ENCODE measurements at regions not wholly inside any gene's neighbourhood (a gene's known extent, or its start where the extent isn't known, plus 50 kb on each side); places are given as distances from the start of the nearest gene placed in this dataset.
"Not testable (repeated sequence)": the region's sequence is repeated elsewhere in the genome, so short reads cannot be mapped to it uniquely, and the experiment has no call there.

DNA sequence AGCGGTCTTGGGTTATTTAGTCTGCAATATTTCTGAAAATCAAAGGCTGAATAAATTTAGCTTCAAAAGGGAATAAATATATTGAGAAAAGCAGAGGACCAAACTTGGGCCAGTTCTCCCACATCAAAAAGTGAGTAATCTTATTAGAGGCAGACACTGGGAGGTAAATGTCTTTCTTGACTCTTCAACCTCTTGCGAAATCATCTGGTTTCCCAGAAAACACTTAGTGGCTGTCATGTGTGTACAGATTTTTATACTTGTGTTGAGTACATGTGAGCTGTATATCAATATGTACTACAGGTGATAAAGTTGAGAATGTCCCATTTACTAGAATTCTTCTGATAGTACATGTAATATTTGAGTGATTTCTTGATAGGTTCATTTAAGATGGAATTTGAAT, 454.9 kb downstream of the PRR16 start:
- DNase-seq (ENCODE audit: low read depth): no peak

DNA sequence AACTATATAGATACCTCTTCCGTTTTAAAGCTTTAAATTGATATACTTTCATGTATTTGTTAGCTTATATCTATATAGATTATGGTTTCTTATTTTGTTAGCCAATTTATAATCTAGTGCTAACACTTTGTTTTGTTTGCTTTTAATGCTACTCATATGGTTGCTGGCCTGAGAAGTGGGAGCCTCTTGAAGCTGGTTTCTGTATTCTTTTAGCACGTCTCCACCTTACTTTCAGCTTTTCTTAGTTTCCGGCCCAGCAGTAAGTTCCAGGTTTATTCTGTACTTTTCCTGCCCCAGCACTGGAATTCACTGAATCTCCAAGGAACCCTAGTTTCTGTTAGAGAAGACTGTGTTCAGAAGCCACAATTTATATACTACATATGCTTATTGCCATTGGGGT, 458.9 kb downstream of the PRR16 start:
- no peak for DNase-seq (ENCODE audit: low read depth)

DNA sequence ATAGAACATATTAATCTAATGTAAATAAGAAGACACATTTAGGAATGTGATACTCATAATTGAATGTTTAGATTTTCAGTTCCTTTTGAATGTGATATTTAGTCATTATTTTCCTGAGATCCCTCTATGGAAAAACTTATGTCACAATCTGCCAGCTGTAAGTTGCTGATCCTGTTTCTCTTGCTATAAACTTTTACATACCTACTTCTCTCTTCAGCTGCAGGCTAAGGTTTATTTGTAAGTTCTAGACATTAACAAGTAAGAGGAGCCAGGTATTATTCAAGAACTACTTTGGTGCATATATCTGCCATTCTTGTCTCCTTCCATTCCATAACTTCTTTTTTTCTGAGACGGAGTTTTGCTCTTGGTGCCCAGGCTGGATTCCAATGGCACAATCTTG, 462.4 kb downstream of the PRR16 start:
- DNase-seq (ENCODE audit: low read depth): no peak

DNA sequence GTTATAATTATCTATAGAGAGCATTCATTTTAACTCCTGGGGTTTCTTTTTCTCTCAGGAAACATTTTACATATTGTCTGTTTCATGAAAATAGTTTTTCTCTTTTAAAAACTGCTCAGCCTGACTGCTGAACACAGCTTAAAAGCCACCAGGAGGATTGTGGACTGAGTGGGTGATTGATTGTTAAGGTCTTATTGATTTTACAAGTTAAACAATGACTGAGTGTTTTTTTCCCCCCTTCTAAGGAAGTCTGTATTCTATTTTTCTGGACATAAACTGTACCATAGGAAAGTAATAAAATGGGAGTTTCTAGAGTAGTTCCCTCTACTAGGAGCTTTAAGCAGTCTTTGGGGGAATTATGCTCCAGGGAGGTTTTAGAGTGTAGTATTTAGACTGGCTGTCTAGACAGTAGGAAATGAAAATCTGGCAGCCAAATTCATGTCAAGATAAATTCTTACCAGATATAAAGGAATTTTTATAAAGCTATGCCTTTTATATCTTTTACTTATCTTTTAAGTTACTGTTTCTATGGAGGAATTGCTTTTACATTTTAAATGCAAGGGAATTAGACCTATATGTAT, 463.9 kb downstream of the PRR16 start:
- DNase-seq (ENCODE audit: low read depth): no peak

DNA sequence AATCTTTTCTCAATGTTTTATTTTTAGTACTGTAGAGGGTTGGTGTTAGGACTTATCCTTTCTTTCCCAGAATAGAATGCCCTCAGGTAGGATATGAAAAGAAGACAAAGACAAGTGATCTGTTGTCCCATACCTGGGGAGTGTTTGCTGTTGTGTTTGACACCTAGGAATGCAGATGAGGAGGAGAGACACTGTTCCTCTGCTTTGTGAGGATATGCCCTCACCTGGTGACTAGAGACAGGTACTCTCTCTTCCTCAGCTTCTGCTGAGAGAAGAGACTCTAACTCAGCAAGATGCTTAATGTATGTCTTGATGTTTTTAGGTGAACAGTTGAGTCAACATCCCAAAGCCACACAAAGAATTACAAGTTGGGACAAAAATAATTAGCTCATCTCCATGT, 468.4 kb downstream of the PRR16 start:
- no peak for DNase-seq (ENCODE audit: low read depth)

DNA sequence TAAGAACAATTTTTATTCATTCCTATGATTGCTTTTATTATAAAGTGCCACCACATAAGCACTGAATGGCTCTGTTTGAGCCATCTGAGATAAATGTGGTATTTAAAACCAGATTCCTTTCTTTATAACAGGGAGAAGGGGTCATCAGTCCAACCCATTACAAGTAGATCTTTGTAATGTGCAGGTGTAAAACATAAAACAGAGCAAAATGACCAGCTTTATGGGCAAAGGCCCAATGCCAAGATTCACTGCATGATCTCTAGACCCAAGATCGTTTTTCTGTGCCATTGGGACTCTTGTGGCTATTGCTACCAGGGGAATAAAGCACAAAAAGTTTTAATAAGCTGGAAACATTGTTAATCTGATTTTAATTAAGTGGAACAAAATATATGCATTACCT, 469.9 kb downstream of the PRR16 start:
- DNase-seq (ENCODE audit: low read depth): no peak

DNA sequence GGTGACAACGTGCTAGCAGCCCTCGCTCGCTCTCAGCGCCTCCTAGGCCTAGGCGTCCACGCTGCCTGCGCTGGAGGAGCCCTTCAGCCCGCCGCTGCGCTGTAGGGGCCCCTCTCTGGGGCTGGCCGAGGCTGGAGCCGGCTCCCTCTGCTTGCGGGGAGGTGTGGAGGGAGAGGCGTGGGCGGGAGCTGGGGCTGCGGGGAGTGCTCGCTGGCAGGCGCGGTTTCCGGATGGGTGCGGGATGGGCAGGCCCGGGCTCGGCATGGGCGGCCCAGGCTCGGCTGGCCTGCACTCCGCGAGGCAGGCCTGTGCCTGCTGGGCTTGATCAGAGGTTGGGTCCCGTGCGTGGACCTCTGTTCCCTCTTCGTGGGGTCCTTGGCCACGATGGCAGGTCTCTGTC, 472.6 kb downstream of the PRR16 start:
- DNase-seq (ENCODE audit: low read depth): no peak

DNA sequence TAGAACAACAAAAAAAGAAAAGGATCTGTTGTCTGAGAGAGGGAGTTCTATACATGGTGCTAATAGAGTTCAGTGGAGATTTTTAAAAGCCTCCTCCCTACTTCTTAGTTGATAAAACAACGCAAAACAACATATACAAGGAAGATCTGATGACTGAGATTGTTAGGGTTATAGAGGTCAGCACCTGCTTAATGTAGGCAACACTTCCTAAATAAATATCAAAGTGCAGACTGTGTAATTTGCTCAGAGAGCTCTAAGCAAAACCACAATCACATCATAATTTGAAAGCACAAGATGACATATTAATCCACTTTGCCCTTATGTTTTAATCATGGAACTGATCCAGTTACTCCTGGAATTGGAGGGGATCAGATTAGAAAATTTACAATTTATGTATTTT, 474.5 kb downstream of the PRR16 start:
- DNase-seq (ENCODE audit: low read depth): no peak

DNA sequence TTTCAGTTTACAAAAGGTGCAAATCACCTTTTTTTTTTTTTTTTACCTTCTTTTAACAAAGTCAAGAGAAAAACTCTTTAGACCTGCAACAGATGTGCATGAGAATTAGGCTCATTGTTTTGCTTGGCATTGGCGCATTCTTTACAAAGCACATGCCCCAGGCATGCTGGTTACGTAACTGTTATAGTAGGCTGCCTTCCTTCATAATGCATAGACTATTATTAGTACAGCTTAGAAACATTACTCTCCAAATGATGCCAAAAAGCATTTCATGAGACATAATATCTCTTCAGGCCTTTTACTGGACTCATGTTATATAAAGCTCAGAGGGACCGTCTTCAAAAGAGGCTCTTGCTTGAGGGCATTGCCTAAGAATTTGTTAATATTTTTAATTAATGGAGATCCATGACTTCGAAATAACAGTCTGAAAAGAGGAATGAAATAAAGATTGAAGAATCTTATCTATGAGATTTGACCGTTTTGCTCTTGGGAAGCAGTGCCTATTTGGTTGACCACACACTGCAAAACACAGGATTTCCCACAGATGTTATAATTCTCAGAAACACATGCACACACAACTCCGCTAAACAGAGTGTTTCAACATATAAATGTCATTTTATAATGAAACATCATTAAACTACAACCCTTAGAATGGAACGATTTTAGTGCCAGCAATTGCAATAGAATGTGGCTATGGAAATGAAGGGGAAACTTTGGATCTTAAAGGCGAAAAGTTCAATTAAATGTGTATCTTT, 478.7 kb downstream of the PRR16 start:
- no peak for DNase-seq (ENCODE audit: low read depth)

DNA sequence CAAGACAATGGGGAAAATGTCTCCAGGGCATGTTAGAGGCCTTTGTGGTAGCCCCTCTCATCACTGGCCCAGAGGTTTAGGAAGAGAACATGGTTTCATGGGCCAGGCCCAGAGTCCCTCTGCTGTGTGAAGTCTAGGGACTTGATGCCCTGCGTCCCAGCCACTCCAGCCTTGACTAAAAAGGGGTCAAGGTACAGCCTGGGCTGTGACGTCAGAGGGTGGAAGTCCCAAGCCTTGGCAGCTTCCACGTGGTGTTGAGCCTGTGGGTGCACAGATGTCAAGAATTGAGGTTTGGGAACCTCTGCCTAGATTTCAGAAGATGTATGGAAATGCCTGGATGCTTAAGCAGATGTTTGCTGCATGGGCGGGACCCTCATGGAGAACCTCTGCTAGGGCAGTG, 485.5 kb downstream of the PRR16 start:
- not testable (repeated sequence) for DNase-seq (ENCODE audit: low read depth)

DNA sequence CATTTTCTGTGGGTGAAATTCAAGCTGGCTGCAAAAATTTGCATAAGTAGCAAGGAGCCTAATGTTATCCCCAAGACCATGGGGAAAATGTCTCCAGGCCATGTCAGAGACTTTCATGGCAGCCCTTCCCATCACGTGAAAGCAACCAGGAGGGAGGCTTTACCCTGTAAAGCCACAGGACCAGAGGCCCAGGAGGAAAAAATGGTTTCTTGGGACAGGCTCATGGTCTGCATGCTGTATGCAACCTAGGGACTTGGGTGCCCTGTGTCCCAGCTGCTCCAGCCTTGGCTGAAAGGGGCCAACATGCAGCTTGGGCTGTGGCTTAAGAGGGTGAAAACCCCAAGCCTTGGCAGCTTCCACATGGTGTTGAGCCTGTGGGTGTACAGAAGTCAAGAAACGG, 489.3 kb downstream of the PRR16 start:
- DNase-seq (ENCODE audit: low read depth): not testable (repeated sequence)

DNA sequence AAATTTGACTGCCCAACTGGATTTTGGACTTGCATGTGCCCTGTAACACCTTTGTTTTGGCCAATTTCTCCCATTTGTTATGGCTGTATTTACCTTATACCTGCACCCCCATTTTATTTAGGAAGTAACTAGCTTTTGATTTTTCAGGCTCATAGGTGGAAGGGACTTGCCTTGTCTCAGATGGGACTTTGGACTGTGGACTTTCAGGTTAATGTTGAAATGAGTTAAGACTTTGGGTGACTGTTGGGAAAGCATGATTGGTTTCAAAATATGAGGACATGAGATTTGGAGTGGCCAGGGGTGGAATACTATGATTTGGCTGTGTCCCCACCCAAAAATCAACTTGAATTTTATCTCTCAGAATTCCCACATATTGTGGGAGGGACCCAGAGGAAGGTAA, 490.2 kb downstream of the PRR16 start:
- no peak for DNase-seq (ENCODE audit: low read depth)

DNA sequence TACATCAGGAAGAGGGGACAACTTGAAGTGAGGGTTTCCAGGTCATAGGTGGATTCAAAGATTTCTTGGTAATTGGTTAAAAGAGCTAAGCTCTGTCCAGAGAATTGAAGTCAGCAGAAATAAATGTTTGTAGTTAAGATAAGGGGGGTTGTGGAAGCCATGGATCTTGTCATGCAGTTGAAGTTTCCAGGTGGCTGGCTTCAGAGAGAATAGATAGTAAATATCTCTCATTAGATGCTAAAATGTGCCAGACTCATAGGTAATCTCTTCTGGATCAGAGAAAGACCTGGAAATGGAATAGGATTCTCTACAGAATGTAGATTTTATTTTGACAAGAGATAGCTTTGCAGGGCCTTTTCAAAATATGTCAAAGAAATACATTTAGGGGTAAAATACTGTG, 491.7 kb downstream of the PRR16 start:
- no peak for DNase-seq (ENCODE audit: low read depth)

DNA sequence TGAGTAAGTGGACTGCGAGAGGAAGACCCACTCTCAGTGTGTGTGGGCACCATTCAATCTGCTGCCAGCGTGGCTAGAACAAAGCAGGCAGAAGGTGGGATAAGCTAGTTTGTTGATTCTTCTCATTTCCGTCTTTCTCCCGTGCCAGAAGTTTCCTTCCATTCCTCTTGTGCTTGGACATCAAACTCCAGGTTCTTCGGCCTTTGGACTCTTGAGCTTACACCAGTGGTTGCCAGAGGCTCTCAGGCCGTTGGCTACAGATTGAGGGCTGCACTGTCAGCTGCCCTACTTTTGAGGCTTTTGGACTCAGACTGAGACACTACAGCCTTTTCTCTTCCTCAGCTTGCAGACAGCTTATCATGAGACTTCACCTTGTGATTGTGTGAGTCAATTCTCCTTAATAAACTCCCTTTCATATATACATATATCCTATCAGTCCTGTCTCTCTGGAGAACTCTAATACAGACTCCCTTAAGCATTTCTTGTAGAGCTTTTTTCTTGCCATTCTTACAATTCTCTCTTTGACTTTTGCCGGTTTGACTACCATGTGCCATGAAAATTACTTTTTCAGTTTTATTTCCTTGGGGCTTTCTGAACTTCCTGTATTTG, 494.9 kb downstream of the PRR16 start:
- no peak for DNase-seq (ENCODE audit: low read depth)

DNA sequence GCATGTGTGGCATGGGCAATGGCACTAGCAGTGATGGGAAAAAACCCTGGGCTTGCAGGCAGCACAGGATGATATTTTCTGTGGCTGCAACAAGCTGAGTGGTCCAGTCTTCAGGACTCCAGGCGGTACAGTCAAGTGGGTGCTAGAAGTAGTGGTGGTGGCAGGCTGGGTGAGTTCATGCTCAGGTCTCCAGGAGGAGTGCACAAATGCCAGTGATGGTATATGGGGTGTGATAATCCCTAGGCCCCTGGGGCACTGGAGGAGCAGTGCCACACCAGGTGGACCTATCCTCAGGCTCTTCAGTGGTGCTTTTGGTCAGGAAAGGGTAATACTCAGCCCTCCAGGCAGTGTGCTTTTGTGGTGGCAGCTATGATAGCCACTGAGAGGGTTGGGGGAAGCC, 496.4 kb downstream of the PRR16 start:
- DNase-seq (ENCODE audit: low read depth): no peak

DNA sequence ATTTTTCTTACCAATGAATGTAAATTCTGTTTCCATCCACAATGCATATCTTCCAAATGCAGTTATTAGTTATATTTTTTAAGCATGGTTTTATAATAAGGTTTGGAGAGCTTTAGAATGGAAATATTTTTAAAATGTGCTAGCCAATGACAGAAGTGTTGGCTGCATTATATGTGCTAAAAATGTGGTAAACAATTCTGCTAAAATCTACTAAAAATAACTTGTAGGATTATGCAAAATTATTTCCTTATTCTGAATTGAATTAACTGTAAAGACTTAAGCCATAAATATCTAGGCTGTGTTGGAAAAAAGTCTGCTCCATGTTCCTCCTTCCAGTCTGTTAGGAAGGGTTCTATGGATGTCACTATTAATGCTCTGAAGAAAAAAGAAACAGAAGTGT, 503.3 kb downstream of the PRR16 start:
- DNase-seq (ENCODE audit: low read depth): no peak

DNA sequence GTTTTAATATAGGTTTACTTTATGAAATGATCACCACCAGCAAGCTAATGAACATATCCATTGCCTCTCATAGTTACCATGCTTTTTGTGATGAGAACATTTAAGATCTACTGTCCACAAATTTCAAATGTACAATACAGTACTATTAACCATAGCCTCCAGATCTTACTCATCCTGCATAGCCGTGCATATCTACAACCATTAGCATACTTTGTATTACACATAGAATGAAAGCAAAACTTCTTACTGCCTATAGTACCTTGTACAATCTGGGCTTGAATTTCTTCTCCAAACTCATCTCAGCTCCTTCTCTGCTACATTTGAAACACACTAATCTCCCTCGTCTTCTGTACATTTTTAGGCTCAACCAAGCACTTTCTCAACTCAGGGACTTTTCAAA, 510.6 kb downstream of the PRR16 start:
- DNase-seq (ENCODE audit: low read depth): no peak

DNA sequence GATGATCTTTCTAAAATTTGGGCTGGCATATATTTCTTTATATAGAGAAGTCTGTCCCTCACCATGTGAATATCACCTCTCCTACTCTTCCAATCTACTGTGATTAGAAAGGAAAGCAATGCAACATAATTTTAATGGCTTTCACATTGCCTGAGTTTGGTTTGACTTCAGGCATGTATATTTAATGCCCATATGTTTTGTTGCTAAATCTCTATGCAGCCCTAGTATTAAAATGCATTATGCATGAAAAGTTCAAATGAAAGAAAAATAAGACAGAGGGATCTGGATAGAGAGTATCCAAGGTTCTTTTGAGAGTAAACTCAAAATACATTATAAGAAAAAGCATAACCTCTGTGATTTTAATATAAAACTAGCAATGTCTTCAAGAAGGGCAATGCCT, 518.3 kb downstream of the PRR16 start:
- DNase-seq (ENCODE audit: low read depth): no peak

DNA sequence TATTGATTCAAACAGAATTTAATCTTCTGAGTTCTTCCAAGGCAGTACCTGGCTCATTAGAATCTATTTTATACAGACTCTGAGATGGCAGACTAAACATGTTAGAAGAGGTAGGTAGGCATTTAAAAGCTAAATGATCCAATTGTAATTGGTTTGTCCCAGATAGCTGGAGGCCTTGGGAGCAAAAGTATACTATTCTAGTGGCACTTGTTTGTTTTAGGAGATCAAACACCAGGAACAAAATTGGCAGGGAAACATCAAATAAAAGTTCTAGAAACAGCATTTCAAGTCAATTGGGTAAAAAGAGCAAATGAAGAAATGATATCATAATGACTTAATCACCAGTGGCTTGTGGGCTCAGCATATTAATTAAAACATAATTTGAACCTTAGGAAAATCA, 521.4 kb downstream of the PRR16 start:
- no peak for DNase-seq (ENCODE audit: low read depth)

DNA sequence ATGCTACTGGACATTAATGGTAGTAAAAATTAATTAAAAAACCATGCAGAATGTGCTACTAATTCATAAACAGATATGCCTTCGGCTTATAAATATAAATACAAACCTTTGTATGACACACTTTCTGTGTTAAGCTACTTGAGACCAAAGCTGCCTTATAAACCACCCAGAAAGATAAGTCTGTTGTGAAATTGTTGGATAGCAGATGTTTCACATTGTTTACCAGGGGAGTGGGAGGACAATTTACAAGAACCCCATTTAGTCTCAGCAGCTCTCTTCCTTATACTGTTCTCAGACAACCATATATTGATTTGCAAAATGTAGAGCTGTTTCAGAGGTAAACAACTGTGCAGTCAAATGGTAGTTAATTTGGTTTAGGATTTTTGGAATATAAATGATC, 524.4 kb downstream of the PRR16 start:
- DNase-seq (ENCODE audit: low read depth): no peak

DNA sequence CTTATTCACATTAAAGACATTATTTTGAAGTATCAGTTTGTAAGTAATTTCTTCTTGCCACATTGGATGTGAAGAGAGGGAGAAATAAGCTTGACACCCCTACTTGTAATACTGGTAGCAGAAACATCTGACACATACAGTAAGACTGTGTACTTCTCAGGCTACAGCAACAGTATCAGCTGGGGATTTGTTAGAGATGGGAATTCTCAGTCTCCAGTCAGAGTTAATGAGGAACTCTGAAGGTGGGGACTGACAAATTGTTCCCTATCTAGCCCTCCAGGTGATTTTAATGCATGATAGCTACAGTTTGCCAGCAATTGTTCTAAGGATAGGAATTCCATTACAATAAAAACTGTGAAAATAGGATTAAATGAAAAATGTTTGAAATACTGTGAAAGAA, 524.8 kb downstream of the PRR16 start:
- no peak for DNase-seq (ENCODE audit: low read depth)

DNA sequence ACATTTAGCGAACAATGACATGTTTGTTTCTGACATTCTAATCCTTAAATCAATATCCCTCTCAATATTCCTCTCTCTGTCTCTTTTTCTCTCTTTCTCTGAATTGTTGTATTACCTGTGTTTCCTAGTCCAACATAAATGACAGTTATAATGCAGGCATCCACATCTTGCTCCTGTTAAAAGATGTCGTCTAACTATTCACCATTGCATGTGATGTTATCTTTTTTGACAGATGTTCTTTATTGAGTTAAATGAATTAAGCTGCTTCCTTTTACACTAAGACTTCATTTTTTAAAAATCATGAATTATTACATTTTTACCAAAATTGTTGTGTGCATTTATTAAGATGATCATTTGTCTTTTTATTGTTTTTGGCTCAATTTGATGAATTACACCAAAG, 527.5 kb downstream of the PRR16 start:
- DNase-seq (ENCODE audit: low read depth): no peak

DNA sequence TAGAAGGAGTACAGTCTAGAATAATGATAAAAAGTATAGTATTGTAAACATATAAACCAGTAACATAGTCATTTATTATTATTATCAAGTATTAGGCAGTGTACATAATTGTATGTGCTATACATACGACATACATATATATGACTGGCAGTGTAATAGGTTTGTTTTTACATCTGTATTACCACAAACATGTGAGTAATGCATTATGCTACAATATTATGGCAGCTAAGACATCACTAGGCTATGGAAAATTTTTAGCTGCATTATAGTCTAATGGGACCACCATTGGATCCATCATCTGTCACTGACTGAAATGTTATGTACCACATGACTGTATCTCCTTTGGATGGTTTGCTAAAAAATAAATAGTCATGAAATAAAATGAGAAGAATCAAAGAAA, 530.0 kb downstream of the PRR16 start:
- no peak for DNase-seq (ENCODE audit: low read depth)

DNA sequence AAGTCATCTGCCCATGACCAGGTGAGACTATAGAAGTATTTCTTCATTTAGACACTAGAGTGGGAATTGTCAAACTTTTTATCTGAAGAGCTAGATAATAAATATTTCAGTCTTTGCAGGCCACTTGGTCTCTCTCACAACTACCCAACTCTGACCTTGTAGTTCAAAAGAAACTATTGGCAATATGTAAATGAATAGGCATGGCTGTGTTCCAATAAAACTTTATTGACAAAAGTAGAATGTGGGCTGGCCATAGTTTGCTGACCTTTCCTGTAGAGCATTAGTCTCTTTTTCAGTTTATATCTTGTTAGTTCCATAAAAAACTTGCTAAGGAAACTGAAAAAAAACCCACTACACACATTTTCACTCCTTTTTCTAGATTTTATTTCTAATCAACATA, 535.5 kb downstream of the PRR16 start:
- DNase-seq (ENCODE audit: low read depth): no peak
